Amniotic epithelial cell (primary cell): ENCODE measurements at regions not wholly inside any gene's neighbourhood (a gene's known extent, or its start where the extent isn't known, plus 50 kb on each side); places are given as distances from the start of the nearest gene placed in this dataset.
"Not testable (repeated sequence)": the region's sequence is repeated elsewhere in the genome, so short reads cannot be mapped to it uniquely, and the experiment has no call there.

Experiments
- DNase-seq: peaks from one replicate; pipeline ENCODE4 v3.0.0-alpha.2; 2010; ENCODE audit warnings: low read depth

- DNase-seq = no peak
Observed at GRCh38 chr10:108095932-108096925, 931.7 kb upstream of the SORCS1 start.

GRCh38 chr10:108090476-108091215, 926.1 kb upstream of the SORCS1 start:
- DNase-seq = no peak

GRCh38 chr10:108086502-108086901, 922.0 kb upstream of the SORCS1 start:
- no peak for DNase-seq

- DNase-seq = no peak
Observed at GRCh38 chr10:108082596-108082995, 918.1 kb upstream of the SORCS1 start.

- DNase-seq = no peak
Observed at GRCh38 chr10:108078263-108078662, 913.8 kb upstream of the SORCS1 start.

GRCh38 chr10:108072466-108072865, 908.0 kb upstream of the SORCS1 start:
- no peak for DNase-seq

- no peak for DNase-seq
Observed at GRCh38 chr10:108070789-108071188, 906.3 kb upstream of the SORCS1 start.

- DNase-seq = no peak
Observed at GRCh38 chr10:108069096-108069495, 904.6 kb upstream of the SORCS1 start.

GRCh38 chr10:108064746-108065260, 900.3 kb upstream of the SORCS1 start:
- no peak for DNase-seq

GRCh38 chr10:108060246-108060645, 895.7 kb upstream of the SORCS1 start:
- DNase-seq = no peak

- DNase-seq = no peak
Observed at GRCh38 chr10:108055506-108055905, 891.0 kb upstream of the SORCS1 start.

GRCh38 chr10:108052981-108053380, 888.5 kb upstream of the SORCS1 start:
- DNase-seq = no peak

- DNase-seq = no peak
Observed at GRCh38 chr10:108051218-108051617, 886.7 kb upstream of the SORCS1 start.

GRCh38 chr10:108050626-108051025, 886.1 kb upstream of the SORCS1 start:
- DNase-seq = no peak

GRCh38 chr10:108049668-108050067, 885.2 kb upstream of the SORCS1 start:
- DNase-seq = no peak

GRCh38 chr10:108048898-108049297, 884.4 kb upstream of the SORCS1 start:
- no peak for DNase-seq

GRCh38 chr10:108039821-108040584, 875.5 kb upstream of the SORCS1 start:
- DNase-seq = no peak

- DNase-seq = no peak
Observed at GRCh38 chr10:108037061-108037460, 872.6 kb upstream of the SORCS1 start.

GRCh38 chr10:108036265-108036664, 871.8 kb upstream of the SORCS1 start:
- DNase-seq = no peak

- DNase-seq = no peak
Observed at GRCh38 chr10:108034829-108035228, 870.3 kb upstream of the SORCS1 start.

GRCh38 chr10:108033518-108033917, 869.0 kb upstream of the SORCS1 start:
- DNase-seq = not testable (repeated sequence)

- no peak for DNase-seq
Observed at GRCh38 chr10:108031505-108031904, 867.0 kb upstream of the SORCS1 start.
